Right ventricle myocardium superior (tissue), 1 donor: ENCODE measurements at regions not wholly inside any gene's neighbourhood (a gene's known extent, or its start where the extent isn't known, plus 50 kb on each side); places are given as distances from the start of the nearest gene placed in this dataset.
A peak's percentile ranks its signal among the peaks of the same experiment; 100 is the strongest.

Source experiments
- ATAC-seq: fragments of 200-7000 bp; cut with Tn5 transposase; one replicate; pipeline ENCODE4 v1.9.1; 2020; ENCODE audit warnings: mild to moderate bottlenecking; ENCODE audit not compliant: poor library complexity
- DNase-seq: peaks from one replicate; pipeline ENCODE4 v3.0.0-alpha.2; 2020
- intact Hi-C: fragments of 100-400 bp; cut with DNase I; formaldehyde crosslinking; loops from one replicate; pipeline ENCODE4 v1.11.2; 2022
- donor health status: DM: no; HTN: yes; CAD: no; lungs with severe emphysema.

DNA sequence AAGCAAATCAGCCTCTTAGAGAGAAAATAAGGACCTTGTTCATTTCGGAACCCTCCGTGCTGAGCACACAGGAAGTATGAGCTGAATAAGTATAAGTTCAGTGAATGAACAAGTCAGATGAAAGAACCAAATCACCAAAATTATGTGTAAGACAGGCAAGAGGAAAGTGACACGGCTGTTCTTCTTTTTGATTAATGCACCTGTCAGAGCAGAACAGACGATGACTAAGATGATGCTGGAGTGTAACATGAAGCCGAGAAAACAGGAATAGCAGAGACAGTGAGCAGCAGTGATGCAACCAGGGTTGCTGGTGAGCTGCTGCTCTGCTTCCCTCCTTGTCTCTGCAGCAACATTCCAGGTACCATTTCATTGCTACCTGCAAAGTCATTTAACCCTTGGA is 861.1 kb downstream of the GALC start:
- intact Hi-C loops, result no loop called here
- ATAC-seq (no peak), DNase-seq (no peak)

GRCh38 chr14:87122166-87122565 is 870.8 kb downstream of the GALC start:
- intact Hi-C loops, result no loop called here
- ATAC-seq, result no peak

DNA sequence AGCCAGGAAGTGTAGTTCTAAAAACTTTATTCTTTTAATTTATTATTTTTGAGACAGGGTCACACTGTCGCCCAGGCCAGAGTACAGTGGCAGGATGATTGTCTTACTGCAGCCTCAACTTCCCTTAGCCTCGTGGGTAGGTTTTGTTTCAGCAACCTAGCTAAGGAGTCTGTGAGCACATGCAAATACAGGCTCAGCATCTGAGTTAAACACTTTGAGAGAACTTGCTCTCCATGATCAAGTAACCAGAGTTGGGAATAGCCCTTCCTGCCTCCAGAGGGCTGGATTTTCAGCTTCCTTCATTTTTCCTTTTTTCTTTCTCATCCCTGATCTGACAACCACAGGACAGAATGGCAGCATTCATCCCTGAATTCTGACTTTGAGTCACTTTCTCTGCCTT is 871.3 kb downstream of the GALC start:
- ATAC-seq (no peak), DNase-seq (no peak)
- intact Hi-C loops, result no loop called here

More at GRCh38 chr14:87122166-87122565, 870.8 kb downstream of the GALC start:
- no peak for DNase-seq

DNA sequence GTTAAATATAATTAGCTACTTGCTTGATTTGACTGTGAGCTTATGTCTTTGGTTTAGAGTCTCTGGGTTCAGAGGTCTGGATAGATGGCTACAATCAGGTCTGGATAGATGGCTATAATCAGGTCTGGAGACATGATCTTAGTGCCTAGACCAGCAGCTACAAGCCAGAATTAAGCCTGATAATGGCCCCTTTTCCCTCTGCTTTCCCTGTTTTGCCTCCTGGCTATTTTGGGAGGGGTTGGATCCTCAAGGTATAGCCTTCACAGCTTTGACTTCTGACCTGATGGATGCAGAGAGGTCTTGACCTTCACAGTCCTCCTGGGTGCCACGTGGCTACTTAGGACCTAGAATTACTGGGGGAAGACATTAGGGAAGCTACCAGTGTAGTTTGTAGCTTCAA is 877.7 kb downstream of the GALC start:
- intact Hi-C loops, result no loop called here
- ATAC-seq (no peak), DNase-seq (no peak)

DNA sequence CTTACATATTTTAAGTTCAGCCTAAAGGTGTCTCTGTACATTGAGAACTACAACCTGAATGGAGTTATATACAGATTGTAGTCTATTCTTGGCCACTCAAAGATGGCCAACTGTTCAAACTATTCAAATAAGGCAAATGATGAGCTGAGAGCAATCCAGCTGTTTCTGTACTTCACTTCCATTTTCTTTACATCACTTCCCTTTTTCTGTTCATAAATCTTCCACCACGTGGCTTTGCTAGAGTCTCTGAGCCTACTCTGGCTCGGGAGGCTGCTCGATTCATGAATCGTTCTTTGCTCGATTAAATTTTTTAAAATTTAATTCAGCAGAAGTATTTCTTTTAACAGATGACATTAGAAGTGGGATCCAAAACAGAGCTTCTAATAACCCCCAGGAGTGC is 879.7 kb downstream of the GALC start:
- intact Hi-C loops, result no loop called here
- no peak for ATAC-seq
- DNase-seq, result no peak

GRCh38 chr14:87111741-87112140 is 881.2 kb downstream of the GALC start:
- no peak for DNase-seq
- ATAC-seq, result no peak
- intact Hi-C loops, result no loop called here

DNA sequence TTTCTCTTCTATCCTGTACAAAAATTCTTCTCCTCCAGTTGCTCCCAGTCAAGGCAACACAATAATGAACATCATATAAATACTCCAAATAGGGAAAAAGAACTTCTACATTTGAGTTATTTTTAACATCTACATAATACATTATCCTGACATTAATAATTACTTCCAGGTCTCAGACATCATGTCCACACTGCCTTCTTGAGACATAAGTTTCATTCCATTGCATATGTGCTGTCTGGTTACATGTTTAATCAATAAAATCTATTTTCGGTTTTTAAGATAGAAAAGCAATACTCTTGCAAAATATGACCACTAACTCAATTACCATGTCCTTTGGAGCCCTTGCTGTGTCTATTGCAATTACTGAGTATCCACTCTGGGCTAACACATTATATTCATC is 881.9 kb downstream of the GALC start:
- ATAC-seq (no peak), DNase-seq (no peak)
- intact Hi-C loops, result no loop called here

DNA sequence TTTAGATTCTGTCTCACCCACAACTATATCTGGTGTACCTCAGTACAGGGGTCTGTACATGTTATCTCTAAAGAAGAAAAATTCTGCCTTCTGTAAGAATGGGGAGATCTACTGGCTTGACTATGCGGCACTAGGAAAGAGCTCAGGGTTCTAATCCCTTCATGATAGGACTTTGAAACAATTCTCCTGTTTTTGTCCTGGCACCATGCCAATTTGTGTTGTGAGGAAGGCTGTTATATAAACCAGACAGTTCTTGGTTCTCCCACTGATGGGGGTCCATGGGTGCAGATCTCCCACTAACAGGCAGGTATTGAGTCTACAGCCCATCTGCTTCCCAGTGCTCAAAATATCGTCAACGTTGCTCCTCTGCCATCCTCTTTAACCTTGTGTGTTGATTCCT is 883.7 kb downstream of the GALC start:
- intact Hi-C loops, result no loop called here
- ATAC-seq (no peak), DNase-seq (no peak)

- no peak for ATAC-seq
- no peak for DNase-seq
- intact Hi-C loops, result no loop called here
These were observed 884.3 kb downstream of the GALC start for GRCh38 chr14:87108726-87109125.

DNA sequence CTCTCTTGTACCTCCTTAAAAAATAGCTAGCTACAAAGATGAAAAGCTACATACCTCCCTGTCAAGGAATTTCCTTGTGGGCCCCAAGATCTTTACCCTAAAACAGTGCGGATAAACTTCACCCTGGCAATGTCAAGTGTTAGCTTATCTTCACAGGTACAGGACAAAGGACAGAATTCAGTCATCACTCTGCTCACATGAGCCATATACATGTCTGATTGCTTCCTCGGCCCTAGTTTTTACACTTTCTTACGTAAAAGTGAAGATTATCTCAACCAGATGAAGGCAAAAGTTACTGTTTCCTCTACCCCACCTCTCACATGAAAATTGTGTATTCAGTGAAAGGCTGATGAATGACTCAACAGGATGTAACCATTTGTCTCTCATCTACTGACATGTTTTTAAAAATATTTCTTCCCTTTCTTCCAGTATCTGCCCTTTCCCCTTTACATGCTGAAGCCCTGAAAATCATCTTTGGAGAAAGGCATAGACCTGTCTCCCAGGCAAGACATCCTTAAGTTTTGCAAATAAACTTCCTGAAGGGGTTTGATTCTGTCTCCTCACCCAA is 890.1 kb downstream of the GALC start:
- DNase-seq (no peak), ATAC-seq (no peak)
- intact Hi-C loops, result no loop called here

GRCh38 chr14:87097015-87097414 is 896.0 kb downstream of the GALC start:
- DNase-seq, result no peak
- ATAC-seq, result no peak
- intact Hi-C loops, result no loop called here

DNA sequence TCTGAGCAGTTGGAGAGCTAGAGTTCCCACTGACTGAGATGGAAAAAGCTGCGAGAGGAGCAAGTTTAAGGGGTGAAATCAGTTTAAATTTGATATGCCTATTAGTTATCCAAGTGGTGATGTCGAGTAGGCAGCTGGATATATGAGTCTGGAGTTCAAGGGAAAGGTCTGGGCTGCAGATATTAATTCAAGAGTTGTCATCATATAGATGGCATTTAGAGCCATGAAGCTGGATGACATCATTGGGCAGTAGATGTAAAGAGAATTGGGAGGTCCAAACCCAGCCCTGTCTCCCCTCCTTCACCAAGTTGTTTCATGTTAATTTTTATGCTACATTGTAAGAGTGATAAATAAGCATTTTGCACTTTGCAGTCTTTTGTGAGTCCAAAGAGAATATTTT is 898.1 kb downstream of the GALC start:
- no peak for ATAC-seq
- no peak for DNase-seq
- intact Hi-C loops, result no loop called here

GRCh38 chr14:87088588-87088987 is 904.4 kb downstream of the GALC start:
- ATAC-seq, result peak; percentile 20
- no peak for DNase-seq

GRCh38 chr14:87087881-87088280 is 905.1 kb downstream of the GALC start:
- DNase-seq (no peak), ATAC-seq (peak; percentile 48)
- intact Hi-C loops, result no loop called here

More at GRCh38 chr14:87088588-87088987, 904.4 kb downstream of the GALC start:
- intact Hi-C loops, result no loop called here

DNA sequence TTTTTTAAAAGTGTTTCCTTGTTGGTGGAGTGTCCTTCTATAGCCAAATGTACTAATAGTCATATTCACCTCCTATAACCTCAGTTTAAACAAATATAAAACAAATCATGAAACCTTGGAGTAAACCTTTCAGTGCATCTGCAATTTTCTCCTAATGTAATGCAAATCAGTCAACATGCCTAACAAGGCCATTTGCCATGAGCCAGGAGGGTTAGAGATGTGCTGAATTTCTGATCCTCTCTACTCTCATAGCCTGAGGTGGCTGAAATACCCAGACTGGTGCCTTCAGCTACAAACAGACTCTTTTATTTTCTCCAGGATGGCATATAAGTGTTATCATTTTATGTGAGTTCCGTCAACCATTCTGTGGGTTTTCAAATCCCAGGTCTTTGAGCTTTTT is 908.1 kb downstream of the GALC start:
- intact Hi-C loops, result no loop called here
- ATAC-seq (no peak), DNase-seq (no peak)

- no peak for DNase-seq
- no peak for ATAC-seq
- intact Hi-C loops, result no loop called here
These were observed 910.1 kb downstream of the GALC start for GRCh38 chr14:87082917-87083316.

DNA sequence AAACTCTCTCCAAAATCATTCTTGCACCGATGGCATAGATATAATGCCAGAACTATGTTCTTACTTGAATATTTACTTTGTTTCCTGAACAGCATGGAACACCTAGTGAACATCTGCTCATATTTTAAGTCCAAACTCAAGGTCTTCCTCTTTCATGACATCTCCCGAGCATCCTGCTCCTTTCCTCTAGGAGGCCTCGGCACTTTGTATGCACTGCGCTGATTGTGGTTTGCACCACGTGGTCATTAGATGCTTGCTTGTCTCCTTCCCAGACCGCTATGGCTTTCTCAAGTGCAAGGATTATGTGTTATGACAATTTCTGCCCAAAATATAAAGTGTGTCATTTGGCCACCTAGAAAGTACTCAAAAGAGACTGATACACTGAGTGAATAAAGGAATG is 912.0 kb downstream of the GALC start:
- DNase-seq (no peak), ATAC-seq (no peak)
- intact Hi-C loops, result no loop called here

- intact Hi-C loops, result no loop called here
- DNase-seq (no peak), ATAC-seq (no peak)
These were observed 912.8 kb downstream of the GALC start for GRCh38 chr14:87080146-87080545.

DNA sequence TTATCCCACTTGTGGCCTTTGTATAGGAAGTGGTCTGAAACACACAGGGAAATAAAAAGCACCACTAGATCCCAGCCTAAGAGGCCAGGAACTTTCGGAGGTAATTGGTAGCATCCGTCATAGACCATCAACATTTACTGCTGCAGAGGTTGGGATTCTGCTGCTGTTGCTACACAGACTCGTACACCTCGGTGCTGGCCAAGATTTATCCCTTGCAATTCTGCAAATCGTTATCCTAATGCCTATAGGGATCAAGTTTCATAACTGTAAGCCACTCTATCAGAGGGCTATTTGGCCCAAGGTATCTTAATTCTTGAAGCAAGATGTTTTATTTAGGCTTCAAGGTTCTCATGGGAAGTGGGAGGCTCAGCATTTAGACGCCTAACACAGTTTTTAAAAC is 913.6 kb downstream of the GALC start:
- intact Hi-C loops, result no loop called here
- no peak for DNase-seq
- no peak for ATAC-seq

- intact Hi-C loops, result no loop called here
- no peak for ATAC-seq
- no peak for DNase-seq
These were observed 916.1 kb downstream of the GALC start for GRCh38 chr14:87076922-87077321.

- intact Hi-C loops, result no loop called here
- ATAC-seq (no peak), DNase-seq (no peak)
These were observed 916.8 kb downstream of the GALC start for GRCh38 chr14:87076146-87076545.
